AG09309 (cell line): ENCODE measurements at regions not wholly inside any gene's neighbourhood (a gene's known extent, or its start where the extent isn't known, plus 50 kb on each side); places are given as distances from the start of the nearest gene placed in this dataset.
"Not testable (repeated sequence)": the region's sequence is repeated elsewhere in the genome, so short reads cannot be mapped to it uniquely, and the experiment has no call there.

ENCODE experiments used
- DNase-seq: peaks from one replicate; pipeline ENCODE4 v3.0.0-alpha.2; 2010; ENCODE audit warnings: low read depth
- H3K4me3 ChIP-seq: 2 replicates; pipeline ENCODE4 v1.5.1; 2011; ENCODE audit warnings: mild to moderate bottlenecking, low read depth, low read length, moderate library complexity; ENCODE audit not compliant: control insufficient read depth
- TF ChIP-seq, protein P1 (sequence below): IDR thresholded peaks from 2 replicates; pipeline ENCODE4 v1.5.1; 2011; ENCODE audit warnings: mild to moderate bottlenecking, low read depth, low read length, inconsistent platforms; ENCODE audit not compliant: insufficient read depth, control insufficient read depth; ENCODE audit errors: missing control alignments

DNA sequence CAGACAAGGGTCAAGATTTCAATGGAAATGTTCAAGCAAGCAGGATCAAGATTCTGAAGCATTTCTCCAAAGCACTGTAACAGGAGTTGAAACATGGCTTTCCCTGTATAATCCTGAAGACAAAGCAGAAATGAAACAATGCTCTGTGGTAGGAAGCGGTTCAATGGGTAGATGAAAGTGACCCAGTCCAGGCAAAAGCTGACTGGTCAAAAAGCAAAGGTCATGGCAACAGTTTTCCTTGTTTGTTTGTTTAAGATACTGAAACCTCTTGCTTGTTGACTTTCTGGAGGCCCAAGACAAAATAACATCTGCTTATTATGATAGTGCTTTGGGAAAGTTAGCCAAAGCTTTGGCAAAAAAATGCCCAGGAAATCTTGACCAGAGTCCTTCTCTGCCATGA, 1343.9 kb upstream of the PCDH9 start:
- no peak for DNase-seq
- TF ChIP-seq, protein P1, sequence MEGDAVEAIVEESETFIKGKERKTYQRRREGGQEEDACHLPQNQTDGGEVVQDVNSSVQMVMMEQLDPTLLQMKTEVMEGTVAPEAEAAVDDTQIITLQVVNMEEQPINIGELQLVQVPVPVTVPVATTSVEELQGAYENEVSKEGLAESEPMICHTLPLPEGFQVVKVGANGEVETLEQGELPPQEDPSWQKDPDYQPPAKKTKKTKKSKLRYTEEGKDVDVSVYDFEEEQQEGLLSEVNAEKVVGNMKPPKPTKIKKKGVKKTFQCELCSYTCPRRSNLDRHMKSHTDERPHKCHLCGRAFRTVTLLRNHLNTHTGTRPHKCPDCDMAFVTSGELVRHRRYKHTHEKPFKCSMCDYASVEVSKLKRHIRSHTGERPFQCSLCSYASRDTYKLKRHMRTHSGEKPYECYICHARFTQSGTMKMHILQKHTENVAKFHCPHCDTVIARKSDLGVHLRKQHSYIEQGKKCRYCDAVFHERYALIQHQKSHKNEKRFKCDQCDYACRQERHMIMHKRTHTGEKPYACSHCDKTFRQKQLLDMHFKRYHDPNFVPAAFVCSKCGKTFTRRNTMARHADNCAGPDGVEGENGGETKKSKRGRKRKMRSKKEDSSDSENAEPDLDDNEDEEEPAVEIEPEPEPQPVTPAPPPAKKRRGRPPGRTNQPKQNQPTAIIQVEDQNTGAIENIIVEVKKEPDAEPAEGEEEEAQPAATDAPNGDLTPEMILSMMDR, result no peak
- no peak overlapping the region for H3K4me3 ChIP-seq

DNA sequence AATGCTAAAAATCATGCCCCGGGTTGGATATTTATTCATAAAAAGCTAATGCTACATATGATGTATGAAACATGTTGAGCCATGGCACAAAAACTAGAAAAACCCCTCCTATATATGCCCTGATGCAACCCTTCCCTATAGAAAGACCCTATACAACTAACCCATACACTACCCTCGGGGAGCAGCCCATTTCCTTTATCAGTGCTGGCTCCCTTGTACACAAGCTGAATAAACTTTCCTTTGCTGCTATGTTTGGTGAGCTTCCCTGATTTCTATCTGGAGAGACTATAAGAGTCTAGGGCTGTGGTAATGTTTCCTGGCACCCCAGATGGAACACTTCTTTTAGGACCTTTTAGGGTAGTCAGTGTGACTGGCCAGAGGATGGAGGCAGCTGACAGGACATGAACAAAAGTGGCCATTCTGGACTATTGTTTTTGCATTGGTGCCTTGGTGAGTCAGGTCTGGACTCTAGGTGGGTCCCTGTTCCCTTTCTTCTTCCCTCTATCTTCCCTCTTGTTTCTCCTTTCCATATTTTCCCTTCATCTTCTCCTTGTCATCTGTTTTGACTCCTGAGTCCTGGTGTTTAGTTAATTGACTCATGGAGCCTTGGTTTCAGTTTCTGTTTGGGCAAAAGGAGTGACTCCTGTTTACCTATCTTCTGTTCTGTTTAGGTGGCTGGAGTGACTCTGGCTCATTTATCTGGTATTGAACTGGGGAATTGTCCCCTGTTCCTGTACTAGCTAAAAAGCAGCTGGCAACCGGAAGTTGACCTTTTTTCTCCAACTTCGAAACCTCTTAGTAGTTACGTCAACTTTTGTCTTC, 1321.8 kb upstream of the PCDH9 start:
- TF ChIP-seq, protein P1, result no peak
- no peak for DNase-seq
- H3K4me3 ChIP-seq, result no peak overlapping the region

DNA sequence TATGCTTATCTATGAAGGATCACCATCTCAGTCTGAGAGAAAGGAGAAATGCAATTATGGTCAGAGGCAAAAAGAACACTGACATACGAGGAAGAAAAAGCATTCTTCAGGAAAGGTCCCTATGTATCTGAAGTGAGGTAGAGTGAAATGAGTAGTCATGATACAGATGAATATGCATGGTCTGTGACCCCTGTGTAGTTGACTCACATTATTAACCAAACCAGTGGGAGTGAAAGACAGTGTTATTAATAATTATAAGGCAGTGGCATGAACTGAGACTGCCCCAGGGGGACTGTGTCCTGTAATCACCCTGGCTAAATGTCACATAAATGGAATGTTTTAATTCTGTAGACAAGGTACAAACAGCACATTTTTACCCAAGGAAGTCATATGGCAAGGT, 1320.2 kb upstream of the PCDH9 start:
- TF ChIP-seq, protein P1, result no peak
- no peak overlapping the region for H3K4me3 ChIP-seq
- no peak for DNase-seq

DNA sequence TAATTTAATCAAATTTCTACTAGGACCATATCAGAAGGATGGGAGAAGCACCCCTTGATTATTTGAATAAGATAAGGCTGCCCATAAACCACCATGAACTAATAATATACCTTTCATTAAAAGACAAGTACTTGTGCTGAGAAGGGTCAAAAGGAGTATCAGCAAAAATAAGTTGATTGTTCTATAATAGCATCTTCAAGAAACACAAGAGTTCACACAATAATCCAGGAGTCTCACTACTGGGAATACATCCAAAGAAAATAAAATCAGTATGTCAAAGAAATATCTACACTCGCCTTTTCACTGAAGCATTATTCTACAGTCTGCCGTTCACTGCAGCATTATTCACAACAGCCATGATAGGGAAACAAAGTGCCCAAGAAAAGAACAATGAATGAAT, 1310.1 kb upstream of the PCDH9 start:
- TF ChIP-seq, protein P1, result no peak
- no peak overlapping the region for H3K4me3 ChIP-seq
- DNase-seq, result no peak

- no peak for DNase-seq
- no peak overlapping the region for H3K4me3 ChIP-seq
- TF ChIP-seq, protein P1, result no peak
Measured at GRCh38 chr13:68535329-68535728, 1305.2 kb upstream of the PCDH9 start.

DNA sequence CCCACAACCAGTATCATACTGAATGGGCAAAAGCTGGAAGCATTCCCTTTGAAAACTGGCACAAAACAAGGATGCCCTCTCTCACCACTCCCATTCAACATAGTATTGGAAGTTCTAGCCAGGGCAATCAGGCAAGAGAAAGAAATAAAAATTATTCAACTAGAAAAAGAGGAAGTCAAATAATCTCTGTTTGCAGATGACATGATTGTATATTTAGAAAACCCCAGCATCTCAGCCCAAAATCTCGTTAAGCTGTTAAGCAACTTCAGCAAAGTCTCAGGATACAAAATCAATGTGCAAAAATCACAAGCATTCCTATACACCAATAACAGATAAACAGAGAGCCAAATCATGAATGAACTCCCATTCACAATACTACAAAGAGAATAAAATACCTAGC, 1297.0 kb upstream of the PCDH9 start:
- H3K4me3 ChIP-seq, DNase-seq: not testable (repeated sequence)

- DNase-seq, result no peak
- TF ChIP-seq, protein P1, result no peak
- no peak overlapping the region for H3K4me3 ChIP-seq
Measured at GRCh38 chr13:68523838-68524424, 1293.8 kb upstream of the PCDH9 start.
